ENCODE measurements at regions not wholly inside any gene's neighbourhood (a gene's known extent, or its start where the extent isn't known, plus 50 kb on each side); places are given as distances from the start of the nearest gene placed in this dataset.

GRCh38 chr4:34182306-34182705 is 2062.0 kb downstream of the ARAP2 start:
- no peak overlapping the region for H4K5ac ChIP-seq (ENCODE audit: insufficient read length, low read depth, low read length)
- H3K79me2 ChIP-seq (ENCODE audit: insufficient read depth, low read length), result no peaks in the 10 kb centered on the region
- no peak overlapping the region for H3K4ac ChIP-seq (ENCODE audit: low read depth, low read length)
- H3K23me2 ChIP-seq (ENCODE audit: insufficient read length, low read depth, low read length, poor library complexity, severe bottlenecking), result no peaks in the 10 kb centered on the region
- H3K18ac ChIP-seq (ENCODE audit: insufficient read length, low read depth, low read length), result no peak overlapping the region
- no peaks in the 10 kb centered on the region for H4K20me1 ChIP-seq (ENCODE audit: control insufficient read depth, insufficient read depth, insufficient read length)
- no peak overlapping the region for H3K14ac ChIP-seq (ENCODE audit: insufficient read depth, low read length)
- H3K9me3 Mint-ChIP-seq, result no peaks in the 10 kb centered on the region
- H3K36me3 Mint-ChIP-seq (ENCODE audit: insufficient read depth in 1 of 3, low read depth in 3 of 3), result no peaks in the 10 kb centered on the region
- H3T11ph ChIP-seq (ENCODE audit: low read length), result no peak overlapping the region
- DNase-seq, result no peak
- no peak overlapping the region for H3K27ac Mint-ChIP-seq
- no CpG with 5 or more reads among the region's 4 CpGs for WGBS (ENCODE audit: extremely low coverage, insufficient read length, low lambda C conversion rate)
- no peak overlapping the region for H2AK5ac ChIP-seq (ENCODE audit: insufficient read length, low read length)
- no peak overlapping the region for H2BK5ac ChIP-seq (ENCODE audit: insufficient read length, low read length)
- no peak overlapping the region for H2AFZ ChIP-seq (ENCODE audit: low read length)
- no peak overlapping the region for H3K4me2 ChIP-seq (ENCODE audit: insufficient read depth, insufficient read length, low read length)
- H4K91ac ChIP-seq (ENCODE audit: insufficient read length, low read depth, low read length), result no peak overlapping the region
- peaks cover 9% of the 10 kb centered on the region; the same call in 1 of the 2 replicates for H3K4me1 ChIP-seq (ENCODE audit: insufficient read depth, low read length)
- TF ChIP-seq, protein P1, sequence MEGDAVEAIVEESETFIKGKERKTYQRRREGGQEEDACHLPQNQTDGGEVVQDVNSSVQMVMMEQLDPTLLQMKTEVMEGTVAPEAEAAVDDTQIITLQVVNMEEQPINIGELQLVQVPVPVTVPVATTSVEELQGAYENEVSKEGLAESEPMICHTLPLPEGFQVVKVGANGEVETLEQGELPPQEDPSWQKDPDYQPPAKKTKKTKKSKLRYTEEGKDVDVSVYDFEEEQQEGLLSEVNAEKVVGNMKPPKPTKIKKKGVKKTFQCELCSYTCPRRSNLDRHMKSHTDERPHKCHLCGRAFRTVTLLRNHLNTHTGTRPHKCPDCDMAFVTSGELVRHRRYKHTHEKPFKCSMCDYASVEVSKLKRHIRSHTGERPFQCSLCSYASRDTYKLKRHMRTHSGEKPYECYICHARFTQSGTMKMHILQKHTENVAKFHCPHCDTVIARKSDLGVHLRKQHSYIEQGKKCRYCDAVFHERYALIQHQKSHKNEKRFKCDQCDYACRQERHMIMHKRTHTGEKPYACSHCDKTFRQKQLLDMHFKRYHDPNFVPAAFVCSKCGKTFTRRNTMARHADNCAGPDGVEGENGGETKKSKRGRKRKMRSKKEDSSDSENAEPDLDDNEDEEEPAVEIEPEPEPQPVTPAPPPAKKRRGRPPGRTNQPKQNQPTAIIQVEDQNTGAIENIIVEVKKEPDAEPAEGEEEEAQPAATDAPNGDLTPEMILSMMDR (conservative IDR thresholded peaks at IDR 0.05), result no peak
- H3K79me1 ChIP-seq (ENCODE audit: insufficient read depth, low read depth, low read length, poor library complexity, severe bottlenecking), result no peaks in the 10 kb centered on the region
- H2BK15ac ChIP-seq (ENCODE audit: low read depth, low read length), result no peak overlapping the region
- H3K9me3 ChIP-seq (ENCODE audit: control insufficient read depth, low read depth, low read length), result no peaks in the 10 kb centered on the region
- H3K27ac ChIP-seq (ENCODE audit: insufficient read length, low read depth, low read length), result no peak overlapping the region
- no peak overlapping the region for H3K9ac ChIP-seq (ENCODE audit: extremely low read depth, insufficient read length, low read length)
- H2BK20ac ChIP-seq (ENCODE audit: low read depth, low read length, poor library complexity, severe bottlenecking), result no peak overlapping the region
- no peak overlapping the region for H3K23ac ChIP-seq (ENCODE audit: insufficient read length, low read depth, low read length)
- H3K27me3 Mint-ChIP-seq (ENCODE audit: low read depth), result no peaks in the 10 kb centered on the region
- H4K8ac ChIP-seq (replicated peaks; ENCODE audit: insufficient read length, low read depth, low read length), result no peak overlapping the region
- H2BK120ac ChIP-seq (ENCODE audit: low read depth, low read length, poor library complexity, severe bottlenecking), result no peak overlapping the region
- peaks cover 18 to 21% of the 10 kb centered on the region in 2 experiments for H3K4me1 Mint-ChIP-seq
- H3K56ac ChIP-seq (ENCODE audit: insufficient read length, low read depth, low read length), result no peak overlapping the region
- H3K4me3 Mint-ChIP-seq, result no peak overlapping the region
- H2BK12ac ChIP-seq (ENCODE audit: insufficient read length, low read depth, low read length), result no peak overlapping the region
- no peaks in the 10 kb centered on the region for H3K27me3 ChIP-seq (ENCODE audit: insufficient read depth, low read length)

Data from H9 (cell line).